SK-N-DZ (cell line): ENCODE measurements at regions not wholly inside any gene's neighbourhood (a gene's known extent, or its start where the extent isn't known, plus 50 kb on each side); places are given as distances from the start of the nearest gene placed in this dataset.

Source experiments
- DNase-seq: peaks from one replicate; pipeline ENCODE4 v3.0.0-alpha.2; 2015; ENCODE audit warnings: low spot score

- DNase-seq: no peak
These were observed 363.5 kb downstream of the CDH9 start for GRCh38 chr5:26674846-26675245.

- no peak for DNase-seq
These were observed 368.9 kb downstream of the CDH9 start for GRCh38 chr5:26669523-26669922.

GRCh38 chr5:26669031-26669430, 369.4 kb downstream of the CDH9 start:
- no peak for DNase-seq

- no peak for DNase-seq
These were observed 372.0 kb downstream of the CDH9 start for GRCh38 chr5:26666371-26666770.

GRCh38 chr5:26663500-26663899, 374.9 kb downstream of the CDH9 start:
- DNase-seq: no peak

GRCh38 chr5:26662806-26663360, 375.5 kb downstream of the CDH9 start:
- no peak for DNase-seq

- DNase-seq: no peak
These were observed 378.3 kb downstream of the CDH9 start for GRCh38 chr5:26660116-26660515.

GRCh38 chr5:26649000-26649399, 389.4 kb downstream of the CDH9 start:
- no peak for DNase-seq

- DNase-seq: no peak
These were observed 390.6 kb downstream of the CDH9 start for GRCh38 chr5:26647781-26648180.

- no peak for DNase-seq
These were observed 392.7 kb downstream of the CDH9 start for GRCh38 chr5:26645659-26646058.

GRCh38 chr5:26641492-26641891, 396.9 kb downstream of the CDH9 start:
- no peak for DNase-seq

- DNase-seq: no peak
These were observed 413.3 kb downstream of the CDH9 start for GRCh38 chr5:26625099-26625498.

GRCh38 chr5:26622947-26623346, 415.4 kb downstream of the CDH9 start:
- DNase-seq: no peak

GRCh38 chr5:26610577-26610976, 427.8 kb downstream of the CDH9 start:
- no peak for DNase-seq

GRCh38 chr5:26601563-26601962, 436.8 kb downstream of the CDH9 start:
- DNase-seq: no peak

GRCh38 chr5:26582350-26583045, 455.9 kb downstream of the CDH9 start:
- DNase-seq: no peak

GRCh38 chr5:26579712-26580111, 458.7 kb downstream of the CDH9 start:
- no peak for DNase-seq

- no peak for DNase-seq
These were observed 460.4 kb downstream of the CDH9 start for GRCh38 chr5:26578002-26578401.

- no peak for DNase-seq
These were observed 465.9 kb downstream of the CDH9 start for GRCh38 chr5:26572480-26572879.

GRCh38 chr5:26569929-26570258, 468.5 kb downstream of the CDH9 start:
- DNase-seq: no peak

GRCh38 chr5:26569241-26569928, 469.0 kb downstream of the CDH9 start:
- no peak for DNase-seq

GRCh38 chr5:26568316-26568715, 470.1 kb downstream of the CDH9 start:
- no peak for DNase-seq

GRCh38 chr5:26563979-26564378, 474.4 kb downstream of the CDH9 start:
- no peak for DNase-seq
